Fibroblast of skin of right biceps (primary cell): ENCODE measurements at regions not wholly inside any gene's neighbourhood (a gene's known extent, or its start where the extent isn't known, plus 50 kb on each side); places are given as distances from the start of the nearest gene placed in this dataset.

Experiments
- DNase-seq: peaks from one replicate; pipeline ENCODE4 v3.0.0-alpha.2; 2013

DNA sequence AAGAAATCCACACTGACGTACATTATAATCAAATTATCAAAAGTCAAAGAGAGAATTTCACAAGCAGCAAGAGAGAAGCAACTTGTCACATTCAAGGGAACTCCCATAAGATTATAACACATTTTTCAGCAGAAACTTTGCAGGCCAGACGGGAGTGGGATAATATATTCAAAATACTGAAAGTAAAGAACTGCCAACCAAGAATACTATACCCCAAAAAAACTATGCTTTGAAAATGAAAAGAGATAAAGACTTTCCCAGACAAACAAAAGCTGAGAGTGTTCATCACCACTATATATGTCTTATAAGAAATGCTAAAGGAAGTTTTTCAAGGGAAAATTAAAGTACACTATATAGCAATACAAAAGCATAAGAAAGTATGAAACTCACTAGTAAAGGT lies 91.5 kb upstream of the PPP2R3A start:
- no peak for DNase-seq

DNA sequence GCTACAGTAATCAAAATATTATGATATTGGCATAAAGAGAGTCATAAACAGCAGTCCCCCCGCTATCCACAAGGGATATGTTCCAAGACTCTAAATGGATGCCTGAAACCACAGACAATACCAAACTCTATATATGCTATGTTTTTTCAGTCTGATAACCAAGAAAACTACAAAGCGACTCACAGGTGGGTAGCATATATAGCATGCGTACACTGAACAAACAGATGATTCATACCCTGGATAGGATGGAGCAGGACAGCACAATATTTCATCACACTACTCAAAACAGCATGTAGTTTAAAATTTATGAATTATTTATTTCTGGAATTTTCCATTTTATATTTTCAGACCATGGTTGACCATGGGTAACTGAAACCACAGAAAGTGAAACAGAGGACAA lies 87.0 kb upstream of the PPP2R3A start:
- no peak for DNase-seq

DNA sequence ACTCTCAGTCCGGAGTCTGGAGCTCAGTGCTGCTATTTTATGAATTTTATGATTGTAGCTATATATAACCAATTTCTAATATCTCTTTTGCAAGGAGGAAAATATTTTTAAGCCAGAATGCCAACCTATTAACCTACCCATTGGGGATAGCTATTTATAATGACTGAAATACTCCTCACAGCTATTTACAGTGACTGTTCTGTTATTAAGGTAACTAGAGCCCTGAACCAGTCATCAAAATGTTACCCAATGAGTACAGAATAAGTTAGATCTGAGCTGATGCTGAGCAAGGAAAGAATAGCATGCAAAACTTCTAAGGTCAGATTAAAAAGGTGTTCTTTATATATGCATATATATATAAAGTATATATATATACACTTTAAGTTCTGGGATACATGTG lies 79.6 kb upstream of the PPP2R3A start:
- DNase-seq = no peak

DNA sequence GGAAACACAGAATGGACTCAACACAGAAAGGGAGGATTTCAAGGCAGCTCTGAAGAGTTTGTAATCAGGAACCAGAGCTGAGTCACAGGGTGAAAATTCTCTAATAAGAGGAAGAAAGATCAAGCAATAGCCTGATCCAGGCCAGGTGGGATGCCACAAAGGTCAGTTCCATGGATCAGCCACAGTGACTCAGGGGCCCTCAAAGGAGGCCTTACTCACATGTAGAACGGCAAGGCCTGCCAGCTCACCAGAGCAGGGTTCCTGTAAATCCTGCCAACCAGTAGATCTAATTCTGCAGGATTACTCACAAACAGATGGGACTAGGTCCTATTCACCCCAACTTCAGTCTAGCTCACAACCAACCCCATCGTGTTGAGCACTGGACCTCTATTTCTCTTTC lies 78.3 kb upstream of the PPP2R3A start:
- DNase-seq = peak; percentile 60

DNA sequence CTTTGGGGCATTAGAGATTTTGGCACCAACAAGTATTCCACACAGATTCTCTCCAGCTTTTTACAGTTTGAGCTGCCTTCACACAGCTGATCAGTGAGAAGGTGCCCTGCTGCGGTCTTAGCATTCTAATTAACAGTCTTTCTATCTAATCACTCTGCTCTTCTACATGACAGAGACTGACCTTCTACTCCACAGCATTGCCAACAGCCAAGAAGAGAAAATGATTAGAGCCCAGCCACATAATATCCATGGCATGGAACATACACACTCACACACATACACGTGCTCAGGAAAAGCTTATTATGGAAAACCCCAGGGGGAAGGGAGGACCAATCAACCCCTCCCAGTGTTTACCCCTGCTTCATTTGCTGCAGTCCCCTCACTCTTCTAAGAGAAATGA lies 76.1 kb upstream of the PPP2R3A start:
- DNase-seq = no peak

DNA sequence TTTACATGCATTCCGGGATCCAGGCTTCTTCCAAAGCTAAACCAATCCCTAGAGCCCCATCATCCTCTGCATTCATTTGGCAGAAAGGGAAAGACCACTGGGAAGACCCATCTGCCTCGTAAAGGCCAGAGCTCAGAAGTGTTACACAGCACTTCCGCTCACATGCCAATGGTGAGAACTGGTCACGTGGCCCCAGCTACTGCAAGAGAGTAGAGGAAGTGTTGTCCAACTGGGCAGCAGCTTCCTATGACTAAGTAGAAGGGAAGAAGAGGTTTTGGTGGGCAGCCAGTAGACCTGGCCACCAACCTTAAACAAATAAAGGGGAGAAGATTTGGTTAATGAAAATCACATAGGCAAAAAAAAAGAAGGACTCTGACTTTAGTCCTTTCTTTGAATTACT lies 74.4 kb upstream of the PPP2R3A start:
- no peak for DNase-seq

DNA sequence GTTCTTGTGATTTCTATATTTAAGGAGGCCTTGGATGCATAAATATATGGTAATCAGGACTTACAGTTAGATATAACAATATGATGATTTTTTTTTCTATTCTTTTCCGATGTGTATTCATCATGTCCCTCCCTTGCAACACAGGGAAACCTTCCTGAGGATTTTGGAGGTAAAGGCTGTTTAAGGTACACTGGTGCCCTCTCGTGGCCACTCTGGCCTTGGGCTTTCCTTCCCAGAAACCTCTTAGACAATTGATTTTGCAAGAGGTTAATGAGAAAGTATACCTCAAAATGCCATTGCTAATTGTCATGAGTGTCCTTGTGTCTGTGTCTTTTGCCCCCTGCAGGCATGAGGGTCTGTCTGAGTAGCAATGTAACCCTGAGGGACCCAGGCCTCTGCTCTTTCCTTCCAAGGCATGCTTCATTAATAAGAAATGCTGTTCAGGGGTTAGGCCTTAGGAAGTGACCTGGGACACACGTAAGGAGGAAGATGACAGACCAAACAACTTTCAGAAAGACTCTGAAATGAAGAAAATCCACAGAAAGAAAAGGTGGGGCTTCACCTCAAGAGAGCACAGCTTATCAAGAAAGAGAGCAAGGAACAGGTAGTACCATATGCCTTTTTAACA lies 70.3 kb upstream of the PPP2R3A start:
- DNase-seq = peak; percentile 76

DNA sequence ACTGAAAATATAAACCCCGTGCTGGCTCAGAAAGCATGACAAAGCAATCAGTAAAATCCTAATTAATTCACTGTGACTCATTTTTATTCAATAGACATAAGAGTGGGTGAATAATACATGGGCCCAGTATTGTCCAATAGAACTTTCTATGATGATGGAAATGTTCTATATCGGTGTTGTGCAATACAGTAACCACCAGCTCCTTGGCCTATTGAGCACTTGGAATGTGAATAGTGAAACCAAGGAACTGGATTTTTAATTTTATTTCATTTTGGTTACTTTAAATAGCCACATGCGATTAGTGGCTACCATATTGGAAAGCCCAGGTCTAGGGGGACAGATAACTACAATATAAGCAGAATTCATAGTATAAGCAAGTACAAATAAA lies 69.8 kb upstream of the PPP2R3A start:
- DNase-seq = peak; percentile 43

DNA sequence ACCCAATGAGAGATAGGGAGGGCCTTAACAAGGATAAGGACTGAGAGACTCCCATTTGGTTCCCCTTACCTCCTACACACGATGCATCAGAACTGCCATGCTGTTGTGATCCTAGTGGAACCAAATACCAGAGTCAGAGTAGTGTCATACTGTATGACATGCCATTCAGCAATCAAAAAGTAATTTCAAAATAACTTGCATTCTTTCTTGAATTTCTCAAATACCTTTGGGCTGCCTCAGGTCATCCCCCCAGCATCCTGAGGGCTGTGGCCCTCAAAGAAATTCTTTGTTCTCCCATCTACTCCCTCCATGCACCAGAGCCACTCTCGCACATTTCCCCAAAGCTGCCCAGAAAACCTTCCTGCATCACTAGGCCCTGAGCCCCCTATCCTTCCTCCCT lies 68.9 kb upstream of the PPP2R3A start:
- peak; percentile 84 for DNase-seq

DNA sequence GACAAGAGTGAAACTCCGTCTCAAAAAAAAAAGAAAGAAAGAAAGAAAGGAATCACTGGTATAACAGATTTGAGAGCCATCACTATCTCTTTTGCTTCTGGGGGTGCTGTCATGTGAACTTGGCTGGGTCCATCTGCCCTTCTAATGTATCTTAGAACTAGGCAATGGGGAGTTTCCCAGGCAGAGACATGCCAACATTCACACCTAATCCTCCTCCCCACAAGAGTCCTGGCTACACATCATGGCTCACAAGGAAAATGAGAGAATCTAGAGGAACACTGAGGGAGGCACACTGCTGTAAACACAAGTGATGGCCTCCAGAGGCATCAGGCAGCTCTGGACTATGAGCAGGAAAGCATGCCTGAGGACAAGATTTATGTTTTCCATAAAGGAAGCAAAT lies 67.8 kb upstream of the PPP2R3A start:
- DNase-seq = no peak

DNA sequence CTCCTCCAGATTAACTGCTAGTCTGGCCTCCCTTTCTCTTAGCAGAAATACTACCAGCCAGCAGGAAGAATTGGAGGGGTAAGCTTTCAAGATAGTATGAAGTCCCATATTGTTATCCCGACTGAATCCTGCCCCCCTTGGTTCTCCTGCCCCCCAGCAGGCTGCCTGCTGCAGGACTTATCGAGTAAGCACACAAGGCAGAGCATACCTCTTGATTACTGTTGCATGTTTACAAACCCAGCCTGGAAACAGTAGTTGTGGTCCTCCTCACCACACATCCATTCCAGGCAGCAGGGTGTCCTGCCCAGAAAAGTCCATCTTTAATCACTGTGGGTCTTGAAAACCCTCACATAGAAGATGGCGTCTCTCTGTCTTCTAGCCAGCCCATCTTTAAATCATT lies 66.8 kb upstream of the PPP2R3A start:
- no peak for DNase-seq

DNA sequence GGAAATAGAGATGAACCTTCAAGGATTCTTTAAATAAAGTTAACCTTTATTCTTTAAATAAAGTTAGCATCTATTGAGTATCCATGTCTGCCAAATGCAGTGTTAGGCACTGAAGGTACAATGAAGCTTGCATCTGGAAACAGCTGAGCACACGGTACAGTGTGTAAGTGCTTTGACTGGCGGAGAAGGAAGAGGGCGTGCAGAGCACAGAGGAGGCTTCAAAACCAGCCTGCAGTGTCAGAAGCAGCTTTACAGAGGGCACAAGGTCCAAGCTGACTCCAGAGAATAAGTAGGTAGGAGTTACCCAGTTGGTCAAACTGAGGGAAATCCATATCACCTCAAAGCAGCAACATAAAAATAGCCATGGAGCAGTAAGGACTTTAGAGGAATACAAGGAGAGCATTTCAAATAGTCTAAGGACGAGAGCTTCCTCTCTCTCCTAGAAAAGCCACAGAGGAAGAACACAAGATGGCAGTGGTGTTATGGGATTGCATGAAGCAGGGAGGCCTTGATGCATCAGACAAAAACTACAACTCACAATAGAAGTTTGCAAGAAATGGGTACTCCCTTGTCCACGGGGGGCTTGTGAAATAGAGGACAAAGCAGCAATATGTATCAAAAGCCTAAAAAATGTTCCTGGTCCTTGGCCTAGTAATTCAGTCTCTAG lies 60.3 kb upstream of the PPP2R3A start:
- peak; percentile 31 for DNase-seq

DNA sequence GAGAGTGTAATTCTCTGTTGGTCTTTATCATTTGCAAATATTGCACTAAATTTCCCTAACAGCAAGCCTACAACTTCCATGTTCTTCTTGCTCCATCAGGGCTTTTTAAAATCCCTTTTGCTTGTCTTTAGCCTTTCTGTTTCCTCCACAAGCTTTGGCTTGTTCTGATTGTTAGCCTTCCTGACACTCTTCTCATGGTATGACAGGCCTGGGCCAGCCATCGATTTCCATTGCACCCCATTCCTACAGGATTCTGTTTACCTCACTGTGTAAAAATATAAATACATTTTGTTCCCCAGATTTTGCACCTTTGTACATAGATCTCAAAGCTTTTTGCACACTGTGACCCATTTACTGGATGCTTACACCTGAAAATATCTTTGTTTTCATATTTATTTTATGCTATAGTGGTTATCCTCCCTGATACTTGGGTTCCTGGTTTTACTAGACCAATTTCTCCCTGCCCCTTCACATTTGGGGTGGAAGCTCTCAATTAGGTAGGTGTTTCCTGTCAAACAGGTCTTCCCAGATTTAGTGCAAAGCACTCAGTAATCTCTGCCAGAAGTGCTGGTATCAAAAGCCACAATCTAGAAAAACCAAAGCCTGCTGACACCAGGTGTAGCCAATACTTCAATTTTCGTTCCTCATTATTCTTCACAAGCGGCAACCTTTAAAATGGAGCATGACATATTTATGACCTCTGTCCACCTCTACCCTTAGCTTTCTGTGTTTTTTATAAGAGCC lies 57.9 kb upstream of the PPP2R3A start:
- no peak for DNase-seq

DNA sequence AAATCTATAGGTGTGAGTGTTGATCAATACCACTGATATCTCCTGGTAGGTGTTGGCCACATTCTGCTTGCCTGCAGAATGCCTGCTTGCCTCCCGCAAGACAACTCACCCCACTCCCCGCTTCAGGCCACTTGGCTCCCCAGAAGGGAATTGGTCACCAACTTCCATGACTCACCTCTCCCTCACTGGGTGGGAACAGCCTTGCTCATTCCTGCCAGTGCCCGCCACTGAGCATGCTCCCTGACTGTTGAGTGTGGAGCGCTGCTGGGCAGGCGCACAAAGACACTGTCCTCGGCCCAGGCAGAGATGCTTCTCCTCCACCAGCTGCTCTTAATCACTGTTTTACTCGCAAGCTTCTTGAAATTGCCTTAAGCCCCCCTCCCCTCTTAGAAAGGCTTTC lies 57.3 kb upstream of the PPP2R3A start:
- peak; percentile 43 for DNase-seq

DNA sequence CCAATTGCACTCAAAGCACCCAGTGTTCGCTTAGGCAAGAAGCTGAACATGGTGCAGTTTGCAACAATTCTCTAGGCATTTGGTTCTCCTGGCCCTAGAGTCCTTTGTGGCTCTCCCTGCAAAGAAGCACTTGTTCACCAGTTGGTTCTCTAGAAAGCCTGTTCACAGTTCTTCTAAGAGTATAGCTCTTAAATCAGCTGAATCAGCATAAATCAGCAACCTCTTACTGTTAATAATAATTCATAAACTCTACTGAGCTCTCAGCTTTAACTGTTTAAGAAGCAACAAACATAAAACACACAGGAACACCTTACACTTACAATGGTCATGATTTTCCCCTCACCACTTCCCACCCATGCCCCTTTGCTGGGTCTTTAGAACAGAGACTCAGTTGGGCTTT lies 56.8 kb upstream of the PPP2R3A start:
- DNase-seq = no peak

DNA sequence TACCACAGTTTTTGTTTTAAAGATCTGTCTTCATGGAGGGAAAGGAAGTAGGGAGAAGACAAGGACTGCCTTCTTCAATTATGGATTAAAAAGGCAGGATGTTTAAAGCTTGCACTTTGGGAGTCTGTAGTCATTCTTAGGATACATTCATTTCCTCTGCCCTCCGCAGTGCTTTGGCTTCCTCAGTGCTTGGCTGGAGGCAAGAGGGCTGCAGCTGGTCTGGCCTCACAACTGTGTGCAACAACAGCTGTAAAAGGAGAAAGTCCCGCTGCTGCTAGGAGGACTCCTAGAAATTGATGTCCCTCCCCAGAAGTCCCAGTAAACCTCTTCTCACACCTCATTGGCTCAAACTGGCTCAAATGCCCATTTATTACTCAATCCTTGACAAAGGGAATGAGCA lies 54.4 kb upstream of the PPP2R3A start:
- DNase-seq = no peak

DNA sequence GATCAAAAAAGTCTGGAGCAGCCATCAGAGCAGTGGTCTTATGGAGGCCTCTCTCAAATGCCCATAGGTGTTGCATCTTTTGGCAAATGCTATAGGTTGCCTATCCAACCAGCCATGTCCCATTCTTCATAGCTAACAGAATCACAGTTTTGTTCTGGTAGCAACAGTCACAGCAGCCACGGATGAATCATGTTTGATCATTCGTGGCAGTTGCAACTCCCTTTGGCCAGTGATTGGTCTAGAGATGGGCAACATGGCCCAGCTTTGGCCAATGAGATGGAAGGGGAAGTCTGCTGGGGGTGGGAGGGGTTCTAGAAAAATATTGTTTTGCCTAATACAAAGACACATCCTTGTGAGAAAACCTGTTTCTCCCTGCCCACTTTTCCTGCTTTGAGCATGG lies 50.3 kb upstream of the PPP2R3A start:
- no peak for DNase-seq
